GM21367 (cell line): ENCODE measurements at regions not wholly inside any gene's neighbourhood (a gene's known extent, or its start where the extent isn't known, plus 50 kb on each side); places are given as distances from the start of the nearest gene placed in this dataset.
"Not testable (repeated sequence)": the region's sequence is repeated elsewhere in the genome, so short reads cannot be mapped to it uniquely, and the experiment has no call there.

ENCODE experiments used
- ATAC-seq: cut with Tn5 transposase; IDR thresholded peaks from one replicate; pipeline ENCODE4 v1.9.1; 2021; ENCODE audit not compliant: unreplicated experiment

DNA sequence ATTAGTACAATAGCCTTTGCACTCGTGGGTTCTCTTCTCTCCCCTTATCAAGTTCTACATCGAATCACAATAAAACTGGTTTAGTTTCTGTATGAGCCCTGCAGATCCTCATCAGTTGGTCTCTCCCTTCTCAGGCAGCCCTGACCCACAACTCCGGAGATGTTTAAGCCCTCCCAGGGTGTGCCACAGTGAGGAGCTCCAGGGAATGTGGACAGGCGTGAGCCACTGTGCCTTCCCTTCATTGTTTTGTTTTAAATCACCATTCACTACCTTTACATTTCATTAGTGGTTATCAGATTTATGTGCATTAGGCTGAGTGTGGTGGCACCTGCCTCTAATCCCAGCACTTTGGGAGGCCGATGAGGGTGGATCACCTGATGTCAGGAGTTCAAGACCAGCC, 133.2 kb downstream of the LARP7 start:
- ATAC-seq, result no peak

DNA sequence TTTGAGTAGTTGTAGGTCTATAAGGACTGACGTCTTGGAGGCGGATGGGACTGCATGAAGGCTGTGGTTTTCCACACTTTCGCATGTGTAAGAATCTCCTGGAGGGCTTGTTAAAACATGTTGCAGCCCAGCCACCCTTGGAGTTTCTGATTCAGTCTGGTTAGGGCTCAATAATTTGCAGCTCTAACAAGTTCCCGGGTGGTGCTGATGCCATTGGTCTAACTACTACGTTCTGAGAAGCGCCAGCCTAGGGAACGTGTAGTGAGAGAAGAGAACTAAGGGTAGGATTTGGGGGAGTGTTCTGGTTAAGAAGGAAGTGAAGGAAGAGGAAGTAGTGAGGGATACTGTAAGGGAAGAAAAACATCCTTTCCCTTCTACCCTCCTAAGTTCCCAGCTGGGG, 138.9 kb downstream of the LARP7 start:
- ATAC-seq, result no peak

DNA sequence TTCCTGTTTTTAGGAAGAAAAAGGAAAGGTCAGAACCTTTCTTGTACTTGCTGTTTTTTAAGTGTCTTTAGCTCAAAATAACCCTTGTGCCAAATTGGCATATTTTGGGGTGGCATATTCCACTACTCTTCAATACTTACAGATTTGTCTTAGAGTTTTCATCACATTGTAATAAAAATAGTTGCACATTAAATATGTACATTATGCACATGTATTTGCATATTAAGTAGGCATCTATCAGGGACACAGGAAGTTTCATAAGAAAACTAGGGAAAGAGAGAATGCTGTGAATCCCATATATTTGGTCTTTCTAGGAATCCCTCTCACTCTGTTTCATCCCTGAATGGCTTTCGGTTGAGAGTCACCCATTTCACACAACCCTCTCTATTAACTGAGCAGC, 139.6 kb downstream of the LARP7 start:
- no peak for ATAC-seq

DNA sequence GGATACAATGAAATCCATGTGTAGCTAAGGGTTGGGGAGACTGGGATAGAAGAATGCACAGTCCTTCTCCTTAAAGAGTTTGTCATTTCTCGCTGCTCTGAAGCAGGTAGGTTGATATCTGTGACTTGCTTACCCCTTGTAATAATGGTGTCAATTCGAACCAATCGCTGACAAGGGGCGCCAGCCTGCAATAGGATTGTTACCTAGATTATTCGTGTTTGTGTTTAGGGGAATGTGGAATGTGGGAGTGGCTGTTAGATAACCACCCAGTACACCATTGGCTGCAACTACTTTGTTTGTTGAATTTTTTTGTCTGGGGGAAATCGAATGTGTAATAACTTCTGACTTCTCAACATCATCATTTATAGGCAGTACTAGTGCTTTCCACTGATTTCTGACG, 141.6 kb downstream of the LARP7 start:
- ATAC-seq, result no peak

DNA sequence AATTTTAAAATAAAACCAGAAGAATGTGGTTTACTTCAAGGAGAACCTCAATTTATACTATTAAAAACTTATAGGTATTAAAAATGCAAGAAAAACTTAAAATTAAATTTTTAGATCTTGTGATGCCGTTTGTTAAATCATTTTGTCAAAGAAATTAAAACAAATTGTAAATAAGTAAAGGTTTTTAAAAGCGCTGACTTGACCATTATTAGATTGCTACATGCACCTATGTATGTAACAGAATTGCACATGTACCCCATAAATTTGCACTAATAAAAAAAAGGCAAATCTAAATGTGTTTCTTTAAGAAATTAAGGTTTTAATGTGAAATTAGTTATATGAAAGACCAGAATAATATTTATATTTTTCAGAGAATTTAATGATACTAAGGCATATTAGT, 156.1 kb downstream of the LARP7 start:
- no peak for ATAC-seq

DNA sequence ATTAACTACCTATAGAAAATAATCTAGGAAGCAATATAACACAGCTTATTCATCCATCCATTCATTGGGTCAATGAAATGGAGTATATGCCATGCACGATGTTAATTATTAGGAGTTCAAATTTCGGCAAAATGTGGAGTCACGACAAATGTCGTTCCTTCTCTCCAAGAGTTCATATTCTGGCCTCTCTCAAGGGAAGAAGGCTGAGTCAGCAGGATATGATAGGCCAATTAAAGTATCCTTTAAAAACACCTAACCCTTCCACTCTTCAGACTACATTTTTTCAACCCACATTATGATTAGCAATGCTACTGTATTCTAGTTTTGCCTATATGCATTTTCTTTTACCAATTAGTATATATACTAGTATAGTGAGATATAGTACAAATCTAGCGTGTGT, 163.1 kb downstream of the LARP7 start:
- ATAC-seq, result no peak

DNA sequence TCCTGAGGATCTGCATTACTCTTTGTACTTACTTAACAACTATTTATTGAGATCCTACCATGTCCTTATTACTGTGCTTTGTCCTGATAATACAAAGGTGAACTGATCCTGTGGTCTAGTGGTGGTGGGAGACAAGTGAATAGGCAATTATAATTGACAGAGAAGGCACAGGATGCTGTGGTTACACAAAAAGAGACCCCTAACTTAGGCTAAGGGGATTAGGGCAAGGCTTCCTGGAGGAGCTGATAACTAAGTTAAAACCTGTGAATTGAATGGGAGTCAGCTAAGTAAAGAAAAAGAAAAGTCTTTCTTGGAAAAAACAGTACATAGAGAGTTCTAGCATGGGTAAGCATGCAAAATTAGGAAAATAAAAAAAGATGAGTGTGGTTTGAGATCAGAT, 164.4 kb downstream of the LARP7 start:
- ATAC-seq, result no peak

DNA sequence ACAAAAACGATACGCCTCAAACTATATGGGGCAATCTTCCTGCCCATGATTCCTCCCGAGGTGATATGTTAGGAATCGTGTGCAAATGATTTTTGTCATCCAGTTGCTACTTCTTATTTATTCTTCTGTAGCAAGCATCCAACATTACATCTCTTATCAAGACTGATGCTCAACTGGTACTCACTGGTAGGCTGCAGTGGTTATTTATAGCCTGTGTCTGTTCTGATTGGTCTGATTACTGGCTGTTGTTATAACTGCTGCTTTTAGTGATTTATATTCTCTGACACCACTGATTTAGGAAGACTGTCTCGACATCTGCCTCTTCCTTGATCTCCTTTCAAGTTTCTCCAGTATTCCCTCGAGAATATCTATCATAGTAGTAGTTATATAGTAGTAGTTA, 165.8 kb downstream of the LARP7 start:
- no peak for ATAC-seq

DNA sequence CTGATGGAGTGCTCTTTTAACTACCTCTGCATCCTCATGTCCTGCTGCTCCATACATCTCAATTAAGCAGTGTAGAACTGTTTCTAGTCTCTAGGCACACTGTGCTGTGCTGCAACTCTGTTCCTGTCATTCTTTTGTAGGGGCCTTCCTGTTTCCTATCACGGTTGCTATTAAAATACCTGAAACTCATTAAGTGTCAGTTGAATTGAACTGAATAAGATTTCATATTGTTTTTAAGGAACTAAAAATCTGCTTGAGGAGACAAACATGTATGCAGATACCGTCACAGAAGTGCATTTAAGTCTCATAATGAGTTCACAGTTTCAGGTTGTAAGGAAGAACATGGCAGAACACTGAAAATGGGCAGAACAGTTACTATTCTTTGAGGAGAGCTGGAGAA, 170.1 kb downstream of the LARP7 start:
- ATAC-seq, result peak; percentile 75

DNA sequence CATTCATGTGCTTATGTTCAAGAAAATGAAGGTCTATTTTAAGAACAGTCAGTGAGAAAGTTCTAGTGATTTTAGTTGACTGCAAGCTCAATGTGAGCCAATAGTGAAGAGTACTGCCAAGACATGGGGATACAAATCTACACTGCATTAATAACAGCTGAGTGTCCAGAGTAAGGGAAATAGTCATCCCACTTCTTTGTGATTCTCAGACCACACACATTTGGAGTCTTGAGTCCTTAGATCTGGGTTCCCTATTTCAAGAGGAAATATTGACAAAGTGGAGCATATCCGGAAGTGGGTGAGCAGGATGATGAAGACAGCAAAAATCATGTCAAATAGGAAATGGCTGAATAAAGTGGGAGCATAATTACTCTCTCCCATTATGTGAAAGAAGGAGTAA, 171.1 kb downstream of the LARP7 start:
- no peak for ATAC-seq

DNA sequence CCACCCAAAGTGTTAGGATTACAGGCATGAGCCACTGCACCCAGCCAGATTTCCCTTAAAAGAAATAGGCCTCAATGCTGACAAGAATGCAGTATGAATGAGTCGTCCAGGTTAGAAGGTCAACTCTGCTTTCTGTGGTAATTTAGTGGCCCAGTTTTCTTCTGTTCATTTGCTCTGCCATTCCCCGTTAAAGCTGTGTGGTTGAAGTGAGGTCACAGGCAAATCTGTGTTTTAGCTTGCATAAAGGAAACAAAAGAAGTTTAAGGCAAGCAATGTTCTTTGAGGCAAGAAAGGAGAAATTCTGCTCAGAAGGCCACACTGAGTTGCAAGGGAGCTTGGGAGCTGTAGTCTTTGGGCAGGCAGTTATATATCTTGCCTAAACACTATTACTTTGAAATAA, 176.8 kb downstream of the LARP7 start:
- peak; percentile 29 for ATAC-seq

DNA sequence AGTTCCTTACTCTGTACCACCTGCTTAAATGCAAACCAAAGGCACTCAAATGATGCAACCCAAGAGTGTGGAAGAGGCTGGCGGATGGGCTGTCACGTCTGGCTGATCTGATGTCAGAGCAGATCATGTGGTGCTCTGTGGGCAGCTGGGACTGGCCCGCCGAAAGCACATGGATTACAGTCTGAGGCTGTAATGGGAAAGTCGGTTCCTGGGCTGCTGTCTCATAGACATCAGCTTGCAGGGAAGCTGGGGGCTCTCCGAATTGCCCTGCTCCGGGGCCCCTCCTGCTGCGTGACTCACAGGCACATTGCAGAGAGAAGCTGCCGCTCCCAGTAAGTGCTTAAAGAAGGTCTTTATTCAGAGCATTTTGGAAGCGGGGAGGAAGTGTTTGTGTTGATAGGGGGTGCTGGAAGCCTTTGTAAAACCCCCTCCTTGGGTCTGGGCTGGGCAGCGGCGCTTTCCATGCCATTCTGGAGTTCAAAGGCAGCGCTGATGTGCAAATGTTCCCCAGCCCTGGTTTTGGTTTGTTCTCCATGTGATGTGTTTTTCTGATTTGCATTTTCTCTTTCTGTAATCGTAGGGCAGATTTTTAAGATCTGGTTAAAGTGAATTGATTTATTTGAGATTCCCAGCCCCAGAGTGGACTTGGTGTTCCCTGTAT, 181.1 kb downstream of the LARP7 start:
- ATAC-seq, result peak; percentile 97

DNA sequence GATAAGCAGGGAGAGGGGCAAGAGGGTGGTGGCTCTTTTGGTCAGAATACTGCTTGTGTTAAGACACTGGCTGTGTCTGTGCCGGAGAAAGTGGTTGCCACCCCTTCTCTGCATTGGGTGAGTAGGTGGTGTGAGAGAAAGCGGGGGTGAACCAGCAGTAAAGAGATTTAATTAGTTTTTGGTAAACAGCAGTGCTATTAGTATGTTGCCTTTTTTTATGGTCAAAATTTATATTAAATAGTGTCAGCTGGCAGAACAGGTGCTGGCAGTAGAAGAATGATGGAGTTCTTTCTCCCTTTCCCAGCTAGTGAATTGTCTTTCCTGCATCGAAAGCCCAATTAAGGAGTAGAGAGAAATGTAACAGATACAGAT, 181.6 kb downstream of the LARP7 start:
- ATAC-seq, result peak; percentile 23

DNA sequence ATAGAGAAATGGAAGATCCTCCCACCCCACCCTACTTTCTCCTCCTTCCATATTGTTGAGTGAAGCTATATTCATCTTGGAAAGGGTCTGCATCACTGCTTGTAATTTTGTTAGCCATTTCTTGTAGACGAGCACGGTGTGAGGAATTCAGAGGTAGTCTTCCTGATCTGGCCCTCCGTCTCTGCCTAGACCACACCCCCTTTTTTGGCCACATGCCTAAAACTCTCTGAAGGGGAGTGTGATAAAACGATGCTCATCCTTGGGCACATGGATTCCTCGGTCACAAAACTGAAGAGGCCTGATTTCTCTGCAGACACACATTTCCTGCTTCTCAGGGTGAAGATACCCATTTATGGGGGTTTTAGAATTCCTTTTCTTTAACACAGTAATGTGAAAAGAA, 182.8 kb downstream of the LARP7 start:
- ATAC-seq, result no peak

DNA sequence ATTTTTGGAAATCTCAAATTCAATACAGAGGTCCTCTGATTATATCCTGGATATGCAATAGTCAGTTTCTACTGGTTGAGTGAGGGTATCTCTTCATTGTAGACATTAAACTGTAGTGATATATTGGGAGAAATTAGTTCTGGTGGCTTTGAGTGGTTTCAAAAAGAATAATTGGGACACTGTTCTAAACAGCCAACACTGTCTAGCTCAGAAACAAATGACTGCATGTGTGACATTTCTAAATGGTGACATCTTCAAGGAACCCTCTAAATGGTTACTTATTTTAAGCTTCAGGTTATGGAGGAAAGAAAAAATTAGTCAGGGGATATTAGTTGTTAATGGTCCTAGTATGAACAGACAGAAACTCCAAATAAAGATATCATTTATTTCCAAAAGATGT, 186.2 kb downstream of the LARP7 start:
- ATAC-seq, result no peak

DNA sequence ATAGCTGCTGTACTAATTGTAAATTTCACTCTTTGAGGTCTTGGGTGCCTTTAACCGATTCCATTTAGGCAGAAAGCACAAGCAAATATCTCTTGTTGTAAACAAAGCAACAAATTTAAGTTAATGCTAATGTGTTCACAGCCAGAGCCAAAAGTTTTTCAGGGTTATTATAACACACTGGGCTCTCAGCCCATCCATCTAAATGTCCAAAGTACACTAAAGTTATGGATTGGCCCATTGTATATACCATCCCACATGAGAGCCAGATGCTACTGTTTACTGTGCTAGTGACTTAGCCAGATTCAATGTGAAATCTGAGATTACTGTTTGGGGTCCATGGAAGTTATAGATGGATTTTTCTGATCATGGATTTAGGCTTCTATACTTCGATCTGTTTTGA, 186.7 kb downstream of the LARP7 start:
- ATAC-seq, result no peak

DNA sequence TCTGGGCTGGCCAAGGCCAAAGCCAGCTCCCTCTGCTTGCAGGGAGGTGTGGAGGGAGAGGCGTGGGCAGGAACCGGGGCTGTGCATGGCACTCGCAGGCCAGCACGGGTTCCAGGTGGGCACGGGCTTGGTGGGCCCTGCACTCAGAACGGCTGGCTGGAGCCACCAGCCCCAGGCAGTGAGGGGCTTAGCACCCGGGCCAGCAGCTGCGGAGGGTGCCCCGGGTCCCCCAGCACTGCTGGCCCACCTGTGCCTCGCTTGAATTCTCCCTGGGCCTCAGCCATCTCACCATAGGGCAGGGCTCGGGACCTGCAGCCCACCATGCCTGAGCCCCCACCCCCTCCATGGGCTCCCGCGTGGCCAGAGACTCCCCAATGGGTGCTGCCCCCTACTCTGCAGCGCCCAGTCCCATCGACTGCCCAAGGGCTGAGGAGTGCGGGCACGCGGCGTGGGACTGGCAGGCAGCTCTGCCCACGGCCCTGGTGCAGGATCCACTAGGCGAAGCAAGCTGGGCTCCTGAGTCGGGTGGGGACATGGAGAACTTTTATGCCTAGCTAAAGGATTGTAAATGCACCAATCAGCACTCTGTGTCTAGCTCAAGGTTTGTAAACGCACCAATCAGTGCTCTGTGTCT, 193.9 kb downstream of the LARP7 start:
- ATAC-seq, result no peak

DNA sequence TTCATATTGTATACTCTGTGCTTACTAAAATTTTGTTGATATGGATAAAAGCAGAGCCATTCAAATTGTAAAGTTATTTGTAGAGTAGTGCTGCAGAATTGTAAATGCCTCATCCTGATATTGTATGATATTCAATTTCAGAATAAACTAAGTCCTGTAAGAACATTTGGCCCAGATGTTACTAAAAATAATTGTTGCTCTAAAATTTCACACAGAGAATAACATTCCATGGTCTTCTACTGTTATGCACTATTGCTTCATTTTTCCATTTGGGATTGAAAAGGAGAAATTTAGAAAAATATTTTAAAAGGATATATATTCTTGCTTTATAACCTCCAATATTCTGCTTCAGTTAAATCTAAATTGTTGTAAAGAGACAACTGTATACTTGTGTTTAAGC, 195.6 kb downstream of the LARP7 start:
- ATAC-seq, result no peak

DNA sequence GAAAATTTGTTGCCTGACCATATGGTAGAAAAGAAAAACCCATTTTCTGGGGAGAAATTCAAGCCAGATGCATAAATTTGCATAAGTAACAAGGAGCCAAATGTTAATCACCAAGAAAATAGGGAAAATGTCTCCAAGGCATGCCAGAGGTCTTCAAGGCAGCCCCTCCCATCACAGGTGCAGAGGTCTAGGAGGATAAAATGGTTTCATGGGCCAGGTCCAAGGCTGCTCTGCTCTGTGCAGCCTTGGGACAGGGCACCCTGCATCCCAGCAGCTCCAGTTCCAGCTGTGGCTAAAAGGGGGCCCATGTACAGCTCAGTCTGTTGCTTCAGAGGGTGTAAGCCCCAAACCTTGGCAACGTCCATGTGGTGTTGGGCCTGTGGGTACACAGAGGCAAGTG, 200.0 kb downstream of the LARP7 start:
- ATAC-seq, result no peak

DNA sequence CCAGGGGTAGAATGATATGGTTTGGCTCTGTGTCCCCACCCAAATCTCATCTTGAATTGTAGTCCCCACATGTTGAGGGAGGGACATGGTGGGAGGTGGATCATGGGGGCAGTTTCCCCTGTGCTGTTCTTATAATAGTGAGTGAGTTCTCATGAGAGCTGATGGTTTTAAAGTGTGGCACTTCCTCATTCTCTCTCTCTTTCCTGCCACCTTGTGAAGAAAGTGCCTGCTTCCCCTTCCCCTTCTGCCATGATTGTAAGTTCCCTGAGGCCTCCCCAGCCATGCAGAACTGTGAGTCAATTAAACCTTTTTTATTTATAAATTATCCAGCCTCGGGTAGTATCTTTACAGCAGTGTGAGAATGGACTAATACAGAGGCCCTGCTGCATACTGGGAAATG, 201.1 kb downstream of the LARP7 start:
- not testable (repeated sequence) for ATAC-seq

DNA sequence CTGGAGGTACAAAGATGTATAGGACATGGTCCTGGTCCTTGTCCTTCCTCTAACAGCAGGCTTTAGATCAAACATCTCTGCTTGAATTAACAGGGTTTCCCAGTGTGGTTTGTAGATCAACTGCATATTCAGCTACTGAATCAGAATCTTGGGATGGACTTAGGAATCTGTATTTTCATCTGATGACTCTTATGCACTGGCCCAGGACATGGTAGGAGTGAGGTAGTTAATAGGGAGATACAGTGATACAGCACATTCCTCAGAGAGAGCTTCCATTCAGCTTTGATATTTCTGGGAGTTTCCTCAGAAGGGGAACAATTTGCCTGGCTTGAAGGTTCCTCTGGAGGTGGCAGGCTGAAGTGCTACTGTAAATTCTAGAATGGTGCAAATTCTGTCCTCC, 203.1 kb downstream of the LARP7 start:
- no peak for ATAC-seq

DNA sequence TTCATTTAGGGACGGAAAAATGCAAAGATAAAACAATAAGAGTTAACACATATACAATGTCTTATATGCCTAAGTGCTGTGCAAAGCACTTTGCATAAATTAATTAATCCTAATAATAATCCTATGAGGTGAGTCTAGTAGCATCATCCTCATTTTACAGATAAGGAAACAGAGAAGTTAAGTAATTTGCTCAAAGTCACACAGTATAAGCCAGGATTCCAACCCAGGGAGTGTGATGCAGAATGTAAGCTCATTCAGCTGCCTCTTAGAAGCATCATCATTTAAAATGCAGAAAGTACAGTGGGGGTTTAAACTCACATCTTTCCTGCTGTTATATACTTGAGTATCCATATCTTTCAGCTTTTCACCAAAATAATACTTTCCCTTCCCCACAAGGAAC, 203.7 kb downstream of the LARP7 start:
- ATAC-seq, result no peak

DNA sequence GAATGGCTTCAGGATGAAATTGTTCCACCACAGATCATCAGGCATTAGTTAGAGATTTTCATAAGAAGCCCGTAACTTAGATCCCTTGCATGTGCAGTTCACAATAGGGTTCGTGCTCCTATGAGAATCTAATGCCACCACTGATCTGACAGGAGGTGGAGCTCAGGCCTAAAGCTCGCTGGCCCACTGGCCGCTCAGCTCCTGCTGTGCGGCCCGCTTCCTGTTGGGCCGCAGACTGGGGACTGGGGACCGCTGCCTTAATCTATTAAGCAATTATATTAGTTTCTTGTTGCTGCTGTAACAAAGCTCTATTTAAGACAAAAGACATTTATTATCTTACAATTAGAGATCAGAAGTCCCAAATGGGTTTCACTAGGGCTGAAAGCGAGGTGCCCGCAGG, 205.6 kb downstream of the LARP7 start:
- ATAC-seq, result no peak
